GM18505 (cell line): ENCODE measurements at regions not wholly inside any gene's neighbourhood (a gene's known extent, or its start where the extent isn't known, plus 50 kb on each side); places are given as distances from the start of the nearest gene placed in this dataset.

Source experiments
- ATAC-seq: cut with Tn5 transposase; IDR thresholded peaks from one replicate; pipeline ENCODE4 v1.9.1; 2021; ENCODE audit not compliant: unreplicated experiment
- POLR2A ChIP-seq: IDR thresholded peaks from 4 replicates; pipeline ENCODE4 v1.6.1; 2011; ENCODE audit warnings: borderline replicate concordance; ENCODE audit not compliant: insufficient read depth, insufficient read length; ENCODE audit errors: extremely low read depth

- no peak for ATAC-seq
- TF ChIP-seq POLR2A = no peak
Measured at GRCh38 chr3:170754311-170754693, 115.7 kb downstream of the RPL22L1 start.

DNA sequence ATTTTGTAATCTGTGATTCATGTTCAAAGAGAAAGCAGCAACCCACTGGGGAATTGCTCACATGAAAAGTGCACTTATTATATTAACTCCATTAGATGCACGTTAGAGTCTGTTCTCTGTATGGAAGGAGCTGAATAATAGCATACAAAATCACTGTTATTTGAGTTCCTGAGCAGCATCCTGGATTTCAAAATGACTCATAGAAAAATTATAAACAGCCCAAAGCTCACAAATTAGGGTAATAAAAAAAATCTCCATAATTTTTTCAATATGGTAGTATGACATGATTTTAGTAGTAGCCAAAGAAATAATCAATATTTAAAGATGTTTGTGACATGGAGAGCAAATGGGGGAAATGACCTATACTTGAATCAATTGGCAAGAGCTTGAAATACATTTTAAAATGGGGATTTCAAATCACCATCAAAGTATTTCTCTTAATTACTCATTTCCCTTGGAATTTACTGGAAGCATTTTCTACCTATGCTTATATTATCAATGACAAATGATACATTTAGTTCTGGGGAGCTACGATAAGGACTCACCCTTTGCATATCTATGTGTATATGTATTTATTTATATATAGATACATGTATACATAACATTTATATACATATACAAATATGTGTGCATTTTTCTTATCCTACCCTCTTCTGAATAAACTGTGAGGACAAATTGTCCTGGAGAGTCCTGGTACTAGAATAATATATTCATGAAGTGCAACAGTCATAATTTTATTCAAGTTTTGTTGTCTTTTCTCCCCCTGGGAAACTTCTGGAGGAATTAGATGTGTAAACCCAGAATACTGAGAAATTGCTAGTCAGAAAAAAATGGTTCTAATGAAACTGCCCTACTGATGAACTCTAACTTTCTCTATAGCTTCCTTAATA lies 116.3 kb downstream of the RPL22L1 start:
- no peak for TF ChIP-seq POLR2A
- ATAC-seq = no peak

DNA sequence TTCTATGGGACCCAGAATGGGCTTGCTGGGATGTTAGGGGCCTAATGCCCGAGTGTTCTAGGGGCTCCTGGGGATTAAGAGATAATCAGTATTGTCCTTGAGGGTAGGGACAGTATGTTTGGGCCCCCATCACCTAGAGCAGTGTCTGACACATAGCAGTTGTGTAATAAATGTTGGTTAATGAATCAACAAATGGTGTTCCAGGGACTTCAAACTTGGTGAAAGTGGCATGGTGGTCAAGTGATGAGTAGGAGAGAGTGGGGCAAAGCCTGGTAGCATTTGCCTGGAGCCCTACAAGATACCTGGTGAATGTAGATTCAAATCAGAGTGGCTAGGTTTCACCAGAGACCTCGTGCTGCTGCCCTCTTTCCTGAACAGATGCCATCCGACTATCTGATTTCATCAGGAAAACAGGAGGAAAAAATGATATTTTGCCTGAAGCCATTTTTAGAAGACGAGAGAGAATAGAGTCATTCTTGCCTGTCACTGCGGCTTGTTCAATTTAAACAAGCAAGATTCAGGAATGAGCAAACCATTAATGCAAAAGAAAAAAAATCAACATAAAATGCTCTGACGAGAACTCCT lies 117.3 kb downstream of the RPL22L1 start:
- ATAC-seq = no peak
- no peak for TF ChIP-seq POLR2A

DNA sequence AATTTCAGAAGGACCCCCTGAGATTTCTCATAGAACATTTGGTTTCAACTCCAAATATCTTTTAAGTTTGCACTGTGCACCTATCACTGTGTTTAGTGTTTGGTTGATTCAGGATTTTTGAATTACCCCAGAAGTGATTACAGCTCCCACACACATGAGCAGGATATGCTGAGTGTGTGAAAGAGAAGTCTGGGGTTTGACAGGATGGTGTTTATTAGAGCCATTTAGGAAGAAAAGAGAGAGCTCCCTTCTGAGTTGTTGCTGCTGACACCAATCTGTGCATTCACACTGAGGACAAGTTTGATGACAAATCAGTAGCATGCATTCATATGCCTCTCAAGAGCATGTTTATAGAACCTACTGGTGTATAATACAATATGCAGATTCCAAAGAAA lies 118.1 kb downstream of the RPL22L1 start:
- ATAC-seq = no peak

GRCh38 chr3:170751083-170751898 lies 118.7 kb downstream of the RPL22L1 start:
- ATAC-seq = no peak
- TF ChIP-seq POLR2A = no peak

More for the DNA sequence above, 118.1 kb downstream of the RPL22L1 start:
- TF ChIP-seq POLR2A = no peak

GRCh38 chr3:170750478-170750830 lies 119.5 kb downstream of the RPL22L1 start:
- no peak for ATAC-seq
- no peak for TF ChIP-seq POLR2A

DNA sequence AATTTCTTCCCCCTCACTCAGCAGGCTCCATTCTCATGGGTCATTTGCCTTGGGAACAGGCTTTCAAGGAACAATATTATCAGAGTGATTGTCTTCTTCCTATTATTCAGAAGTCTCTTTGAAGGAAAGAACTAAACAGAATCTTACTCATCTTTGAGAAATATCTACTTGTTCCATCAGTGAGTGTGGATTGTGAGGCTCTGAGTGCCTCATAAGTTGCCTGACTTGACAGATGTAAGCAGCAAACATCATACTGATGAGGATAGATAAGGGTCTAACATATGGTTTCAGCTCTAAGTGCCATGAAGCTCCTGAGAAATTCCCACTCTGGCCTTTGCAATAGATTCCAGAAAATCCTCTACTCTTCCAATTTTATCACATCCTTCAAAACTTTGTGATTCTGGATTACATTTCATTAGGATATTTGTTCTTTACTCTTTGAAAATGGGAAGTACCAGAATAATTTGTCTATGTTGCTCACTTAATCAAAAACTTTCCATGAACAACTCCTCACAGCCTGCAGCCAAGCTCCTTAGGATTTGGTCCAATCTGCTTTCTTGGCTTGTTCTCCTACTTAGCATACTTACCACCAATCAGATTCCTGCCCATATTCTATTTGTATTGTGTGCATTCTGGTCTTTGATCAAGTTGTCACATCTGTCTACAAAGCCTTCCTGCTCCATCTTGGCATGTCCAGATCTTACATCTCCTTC lies 120.1 kb downstream of the RPL22L1 start:
- no peak for ATAC-seq
- no peak for TF ChIP-seq POLR2A

DNA sequence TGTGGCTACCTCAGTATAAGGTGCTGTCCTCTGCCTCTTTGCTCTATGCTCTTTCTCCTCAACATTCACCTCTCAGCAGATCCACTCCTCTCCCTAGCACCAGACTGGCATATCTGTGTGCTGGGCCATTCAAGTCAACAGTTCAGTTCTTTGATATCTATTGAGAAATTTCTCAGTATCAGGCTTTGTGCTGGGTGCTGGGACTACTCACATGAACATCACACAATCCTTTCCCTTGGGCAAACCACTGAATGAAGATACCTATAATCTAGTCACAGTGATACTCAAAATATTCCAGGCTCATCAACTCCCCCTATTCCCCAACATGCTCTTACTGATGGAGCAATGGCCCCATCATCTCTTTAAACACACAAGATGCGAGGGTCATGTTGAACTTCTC lies 120.8 kb downstream of the RPL22L1 start:
- TF ChIP-seq POLR2A = no peak
- no peak for ATAC-seq

DNA sequence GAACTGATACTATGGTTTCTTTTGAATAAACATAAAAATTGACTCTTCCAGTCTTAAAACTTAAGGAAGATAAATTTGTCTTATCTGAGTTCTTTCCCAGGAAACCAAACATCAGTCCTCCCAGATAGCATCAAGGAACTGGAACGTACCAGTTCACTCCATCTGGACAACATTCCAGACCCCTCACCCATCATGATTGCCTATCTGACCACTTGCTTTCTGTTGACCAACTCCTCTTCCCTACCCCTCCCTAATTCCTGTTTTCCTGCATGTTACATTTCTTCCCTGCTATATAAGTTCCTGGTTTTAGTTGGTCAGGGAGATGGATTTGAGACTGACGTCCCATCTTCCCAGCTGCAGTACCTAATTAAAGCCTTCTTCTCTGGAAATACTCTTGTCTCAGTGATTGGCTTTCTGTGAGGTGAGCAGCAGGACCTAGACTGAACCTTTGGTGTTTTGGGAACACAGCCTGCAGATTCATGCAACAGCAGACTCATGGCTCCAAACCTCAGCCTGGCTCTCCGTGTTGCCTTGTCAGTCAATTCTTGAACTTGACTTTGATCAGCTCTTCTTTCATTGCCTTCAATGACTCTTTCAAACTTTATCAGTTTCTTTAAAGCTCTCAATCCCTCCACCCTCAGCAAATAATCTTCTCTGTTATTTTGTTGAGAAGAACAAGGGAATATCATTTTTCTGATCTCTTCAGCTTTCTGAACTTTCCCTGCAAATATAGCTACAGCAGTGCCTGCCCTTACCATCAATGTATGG lies 123.6 kb downstream of the RPL22L1 start:
- TF ChIP-seq POLR2A = no peak
- ATAC-seq = no peak

GRCh38 chr3:170745211-170745718 lies 124.7 kb downstream of the RPL22L1 start:
- ATAC-seq = no peak

GRCh38 chr3:170741756-170742529 lies 128.1 kb downstream of the RPL22L1 start:
- no peak for TF ChIP-seq POLR2A
- ATAC-seq = no peak

More at GRCh38 chr3:170745211-170745718, 124.7 kb downstream of the RPL22L1 start:
- TF ChIP-seq POLR2A = no peak
